ENCODE measurements at regions not wholly inside any gene's neighbourhood (a gene's known extent, or its start where the extent isn't known, plus 50 kb on each side); places are given as distances from the start of the nearest gene placed in this dataset.

GRCh38 chr3:193909387-193909786 lies 226.6 kb upstream of the HES1 start:
- TF ChIP-seq CTCF (IDR thresholded peaks at IDR 0.05) (no peak), EP300 (IDR thresholded peaks at IDR 0.05) (no peak)

All from stomach (tissue), 4 donors.